BLaER1 treated with 17β-estradiol and CSF1 and Interleukin-3, amounts not matched to agents 10 nM and 100 nM (cell line): ENCODE measurements at regions not wholly inside any gene's neighbourhood (a gene's known extent, or its start where the extent isn't known, plus 50 kb on each side); places are given as distances from the start of the nearest gene placed in this dataset.

ENCODE experiments used
- H3K27ac ChIP-seq, 11 experiments: shearing (Covaris generic); formaldehyde crosslinking; 2 replicates each; pipeline ENCODE4 v1.8.1; 2022
- H3K27me3 ChIP-seq, 11 experiments: shearing (Covaris generic); formaldehyde crosslinking; 2 replicates each; pipeline ENCODE4 v1.8.1; 2022
- H3K36me3 ChIP-seq, 11 experiments: shearing (Covaris generic); formaldehyde crosslinking; 2 replicates each; pipeline ENCODE4 v1.8.1; 2022
- H3K4me1 ChIP-seq, 10 experiments: shearing (Covaris generic); formaldehyde crosslinking; 2 replicates each; pipeline ENCODE4 v1.8.1; 2022
- H3K4me2 ChIP-seq, 11 experiments: shearing (Covaris generic); formaldehyde crosslinking; 2 replicates each; pipeline ENCODE4 v1.8.1; 2022
- H3K4me3 ChIP-seq, 10 experiments: shearing (Covaris generic); formaldehyde crosslinking; 2 replicates each; pipeline ENCODE4 v1.8.1; 2022
- H3K9ac ChIP-seq, 11 experiments: shearing (Covaris generic); formaldehyde crosslinking; 2 replicates each; pipeline ENCODE4 v1.8.1; 2022
- H3K9me3 ChIP-seq, 11 experiments: shearing (Covaris generic); formaldehyde crosslinking; replicated peaks in 1 of 11; 2 replicates each; pipeline ENCODE4 v1.8.1; 2022
- H4K20me1 ChIP-seq, 11 experiments: shearing (Covaris generic); formaldehyde crosslinking; 2 replicates each; pipeline ENCODE4 v1.8.1; 2022
- Cebpa-rat ChIP-seq, 11 experiments: shearing (Covaris generic); IDR thresholded peaks; 2 replicates each; pipeline ENCODE4 v1.8.1; 2022

GRCh38 chrX:46447384-46447783 lies 97.8 kb downstream of the ZNF674 start:
- peak overlapping the region; percentile 40 to 94 (median 91); a peak in 21 of 22 replicates for H3K27ac ChIP-seq
- H3K4me2 ChIP-seq = peak overlapping the region; percentile 65 to 82 (median 74)
- H3K36me3 ChIP-seq = peaks cover 7 to 37% (median 29%) of the 10 kb centered on the region in 11 experiments
- peaks cover 16 to 36% (median 23%) of the 10 kb centered on the region in 10 experiments for H3K4me1 ChIP-seq
- peak overlapping the region; percentile 63 to 79 (median 71) for H3K4me3 ChIP-seq
- peaks cover 0 to 14% (median 0%) of the 10 kb centered on the region in 11 experiments; a peak in 8 of 22 replicates for H3K9me3 ChIP-seq
- H4K20me1 ChIP-seq = no peaks in the 10 kb centered on the region
- no peak for TF ChIP-seq Cebpa-rat (IDR thresholded peaks at IDR 0.05)
- peak overlapping the region; percentile 71 to 91 (median 86) for H3K9ac ChIP-seq
- H3K27me3 ChIP-seq = no peaks in the 10 kb centered on the region

- Histone ChIP-seq H4K20me1 (no peaks in the 10 kb centered on the region), H3K9me3 (peaks cover 0 to 19% (median 3%) of the 10 kb centered on the region in 11 experiments; a peak in 8 of 22 replicates), H3K27me3 (no peaks in the 10 kb centered on the region)
These were observed 98.4 kb downstream of the ZNF674 start for GRCh38 chrX:46446727-46447378.

GRCh38 chrX:46444011-46444410 lies 101.2 kb downstream of the ZNF674 start:
- Histone ChIP-seq H3K9me3 (peaks cover 0 to 33% (median 22%) of the 10 kb centered on the region in 11 experiments; a peak in 17 of 22 replicates), H3K9ac (no peak overlapping the region), H3K4me3 (no peak overlapping the region), H3K27ac (no peak overlapping the region), H3K27me3 (no peaks in the 10 kb centered on the region), H4K20me1 (no peaks in the 10 kb centered on the region), H3K4me2 (peak overlapping the region in 6 of 11 experiments; percentile 6 to 52 (median 34); a peak in 10 of 22 replicates), H3K36me3 (peaks cover 0 to 7% (median under 1%) of the 10 kb centered on the region in 11 experiments; a peak in 6 of 22 replicates), H3K4me1 (peaks cover 12 to 34% (median 21%) of the 10 kb centered on the region in 10 experiments)
- TF ChIP-seq Cebpa-rat (IDR thresholded peaks at IDR 0.05) = no peak

More at GRCh38 chrX:46446727-46447378, 98.4 kb downstream of the ZNF674 start:
- peak overlapping the region; percentile 80 to 91 (median 86) for H3K9ac ChIP-seq
- H3K36me3 ChIP-seq = peaks cover 4 to 31% (median 24%) of the 10 kb centered on the region in 11 experiments
- peaks cover 16 to 36% (median 23%) of the 10 kb centered on the region in 10 experiments for H3K4me1 ChIP-seq
- H3K4me2 ChIP-seq = peak overlapping the region; percentile 61 to 86 (median 79)
- no peak for TF ChIP-seq Cebpa-rat (IDR thresholded peaks at IDR 0.05)
- H3K4me3 ChIP-seq = peak overlapping the region; percentile 63 to 79 (median 71)
- peak overlapping the region; percentile 57 to 94 (median 91); a peak in 21 of 22 replicates for H3K27ac ChIP-seq

- no peak overlapping the region for H3K4me3 ChIP-seq
- no peak for TF ChIP-seq Cebpa-rat (IDR thresholded peaks at IDR 0.05)
These were observed 108.5 kb downstream of the ZNF674 start for GRCh38 chrX:46436744-46437143.

GRCh38 chrX:46433892-46434291 lies 111.3 kb downstream of the ZNF674 start:
- H3K4me2 ChIP-seq = no peak overlapping the region
- TF ChIP-seq Cebpa-rat (IDR thresholded peaks at IDR 0.05) = no peak
- no peak overlapping the region for H3K4me3 ChIP-seq
- no peak overlapping the region for H3K9ac ChIP-seq
- no peaks in the 10 kb centered on the region for H4K20me1 ChIP-seq
- H3K27me3 ChIP-seq = peaks cover 0 to 10% (median 0%) of the 10 kb centered on the region in 11 experiments; a peak in 3 of 22 replicates
- H3K9me3 ChIP-seq = peaks cover 0 to 17% (median 6%) of the 10 kb centered on the region in 11 experiments; a peak in 8 of 22 replicates
- H3K36me3 ChIP-seq = no peaks in the 10 kb centered on the region
- no peak overlapping the region for H3K27ac ChIP-seq
- H3K4me1 ChIP-seq = no peaks in the 10 kb centered on the region

More at GRCh38 chrX:46436744-46437143, 108.5 kb downstream of the ZNF674 start:
- Histone ChIP-seq H4K20me1 (no peaks in the 10 kb centered on the region), H3K9me3 (peaks cover 3 to 42% (median 28%) of the 10 kb centered on the region in 11 experiments; a peak in 17 of 22 replicates), H3K4me1 (no peaks in the 10 kb centered on the region), H3K36me3 (no peaks in the 10 kb centered on the region), H3K27ac (no peak overlapping the region), H3K9ac (no peak overlapping the region), H3K4me2 (no peak overlapping the region), H3K27me3 (0 out of 22 replicates have a peak, but pooled peaks cover 0 to under 1% (median 0%) of the 10 kb centered on the region in 11 experiments)

- H3K4me3 ChIP-seq = no peak overlapping the region
- no peak for TF ChIP-seq Cebpa-rat (IDR thresholded peaks at IDR 0.05)
- no peaks in the 10 kb centered on the region for H3K36me3 ChIP-seq
- H3K4me2 ChIP-seq = no peak overlapping the region
- no peak overlapping the region for H3K9ac ChIP-seq
- H3K27me3 ChIP-seq = no peaks in the 10 kb centered on the region
- H3K4me1 ChIP-seq = peaks cover 0 to 13% (median 8%) of the 10 kb centered on the region in 10 experiments; a peak in 11 of 20 replicates
- no peaks in the 10 kb centered on the region for H4K20me1 ChIP-seq
- no peaks in the 10 kb centered on the region for H3K9me3 ChIP-seq
- H3K27ac ChIP-seq = no peak overlapping the region
These were observed 136.4 kb downstream of the ZNF674 start for GRCh38 chrX:46408553-46409407.

- Histone ChIP-seq H3K9me3 (no peaks in the 10 kb centered on the region), H3K9ac (no peak overlapping the region), H3K4me3 (no peak overlapping the region), H3K4me2 (peak overlapping the region in 3 of 11 experiments; percentile 5 to 13 (median 9); a peak in 1 of 22 replicates), H3K27ac (no peak overlapping the region), H3K27me3 (no peaks in the 10 kb centered on the region), H3K4me1 (peaks cover 0 to 13% (median 8%) of the 10 kb centered on the region in 10 experiments; a peak in 11 of 20 replicates), H4K20me1 (no peaks in the 10 kb centered on the region), H3K36me3 (no peaks in the 10 kb centered on the region)
- no peak for TF ChIP-seq Cebpa-rat (IDR thresholded peaks at IDR 0.05)
These were observed 137.5 kb downstream of the ZNF674 start for GRCh38 chrX:46407753-46408130.

- H4K20me1 ChIP-seq = no peaks in the 10 kb centered on the region
- H3K4me3 ChIP-seq = no peak overlapping the region
- no peaks in the 10 kb centered on the region for H3K27me3 ChIP-seq
- H3K4me1 ChIP-seq = peaks cover 0 to 13% (median 8%) of the 10 kb centered on the region in 10 experiments; a peak in 11 of 20 replicates
- no peak overlapping the region for H3K27ac ChIP-seq
- H3K9me3 ChIP-seq = no peaks in the 10 kb centered on the region
- no peaks in the 10 kb centered on the region for H3K36me3 ChIP-seq
- no peak for TF ChIP-seq Cebpa-rat (IDR thresholded peaks at IDR 0.05)
- no peak overlapping the region for H3K9ac ChIP-seq
- peak overlapping the region in 2 of 11 experiments; percentile 9 to 13; a peak in 3 of 22 replicates for H3K4me2 ChIP-seq
These were observed 138.0 kb downstream of the ZNF674 start for GRCh38 chrX:46407036-46407752.
